Rectal smooth muscle tissue (tissue), 1 donor: ENCODE measurements at regions not wholly inside any gene's neighbourhood (a gene's known extent, or its start where the extent isn't known, plus 50 kb on each side); places are given as distances from the start of the nearest gene placed in this dataset.

Source experiments
- H3K27ac ChIP-seq: one replicate; pipeline ENCODE4 v1.7.0; 2013; ENCODE audit warnings: low read depth, low read length, inconsistent platforms
- H3K27me3 ChIP-seq: one replicate; pipeline ENCODE4 v1.7.0; 2013; ENCODE audit warnings: low read length; ENCODE audit not compliant: control insufficient read depth, insufficient read depth
- H3K36me3 ChIP-seq: one replicate; pipeline ENCODE4 v1.7.0; 2013; ENCODE audit warnings: low read length; ENCODE audit not compliant: control insufficient read depth, insufficient read depth
- H3K4me1 ChIP-seq: one replicate; pipeline ENCODE4 v1.7.0; 2013; ENCODE audit warnings: low read length; ENCODE audit not compliant: control insufficient read depth, insufficient read depth
- H3K4me3 ChIP-seq: one replicate; pipeline ENCODE4 v1.7.0; 2013; ENCODE audit warnings: low read length
- H3K9ac ChIP-seq: one replicate; pipeline ENCODE4 v1.7.0; 2013; ENCODE audit warnings: low read length

GRCh38 chr11:112835591-112836255 lies 125.5 kb upstream of the NCAM1 start:
- no peaks in the 10 kb centered on the region for H3K27me3 ChIP-seq
- H3K36me3 ChIP-seq = no peaks in the 10 kb centered on the region
- no peak overlapping the region for H3K27ac ChIP-seq
- H3K9ac ChIP-seq = no peak overlapping the region
- H3K4me3 ChIP-seq = no peak overlapping the region
- H3K4me1 ChIP-seq = no peaks in the 10 kb centered on the region

GRCh38 chr11:112836256-112836602 lies 125.0 kb upstream of the NCAM1 start:
- Histone ChIP-seq H3K36me3 (no peaks in the 10 kb centered on the region), H3K27me3 (no peaks in the 10 kb centered on the region), H3K4me1 (no peaks in the 10 kb centered on the region), H3K27ac (no peak overlapping the region), H3K9ac (no peak overlapping the region), H3K4me3 (no peak overlapping the region)

DNA sequence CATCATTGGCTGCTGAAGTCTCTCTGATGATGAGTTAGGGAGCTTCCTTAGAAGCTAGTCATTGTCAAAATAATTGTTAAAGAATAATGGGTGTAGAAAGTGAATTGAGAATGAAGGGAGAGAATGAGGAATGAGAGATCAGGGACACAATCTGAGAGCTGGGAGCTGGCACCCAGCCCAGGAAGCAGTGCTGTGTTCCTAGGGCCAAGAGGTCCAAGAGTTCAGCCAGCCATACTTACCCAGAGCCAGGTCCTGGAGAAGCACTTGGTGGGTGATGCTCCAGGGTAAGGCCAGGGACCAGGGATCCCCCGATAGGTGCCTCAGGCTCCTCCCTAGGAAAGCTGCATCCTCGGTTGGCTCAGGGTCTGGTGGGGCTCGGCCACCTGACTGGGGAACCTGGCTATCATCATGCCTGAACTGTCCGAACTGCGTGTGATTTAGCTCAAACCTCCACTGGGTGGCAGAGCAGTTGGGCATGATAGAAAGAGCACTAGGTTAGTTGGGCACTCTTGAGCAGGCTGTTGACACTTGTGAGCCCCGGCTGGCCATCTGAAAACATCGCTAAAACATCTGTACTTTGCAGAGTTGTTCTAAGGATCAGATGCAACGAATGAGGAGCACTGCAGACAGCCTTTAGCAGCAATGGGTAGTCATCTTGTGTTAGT lies 123.9 kb upstream of the NCAM1 start:
- Histone ChIP-seq H3K27ac (no peak overlapping the region), H3K36me3 (no peaks in the 10 kb centered on the region), H3K4me3 (no peak overlapping the region), H3K9ac (no peak overlapping the region), H3K27me3 (no peaks in the 10 kb centered on the region), H3K4me1 (no peaks in the 10 kb centered on the region)

GRCh38 chr11:112839051-112839450 lies 122.2 kb upstream of the NCAM1 start:
- H3K27me3 ChIP-seq = no peaks in the 10 kb centered on the region
- H3K4me3 ChIP-seq = no peak overlapping the region
- H3K27ac ChIP-seq = no peak overlapping the region
- no peaks in the 10 kb centered on the region for H3K36me3 ChIP-seq
- H3K9ac ChIP-seq = no peak overlapping the region
- no peaks in the 10 kb centered on the region for H3K4me1 ChIP-seq

GRCh38 chr11:112841729-112842128 lies 119.5 kb upstream of the NCAM1 start:
- Histone ChIP-seq H3K27ac (no peak overlapping the region), H3K9ac (no peak overlapping the region), H3K4me1 (no peaks in the 10 kb centered on the region), H3K27me3 (no peaks in the 10 kb centered on the region), H3K36me3 (no peaks in the 10 kb centered on the region), H3K4me3 (no peak overlapping the region)

DNA sequence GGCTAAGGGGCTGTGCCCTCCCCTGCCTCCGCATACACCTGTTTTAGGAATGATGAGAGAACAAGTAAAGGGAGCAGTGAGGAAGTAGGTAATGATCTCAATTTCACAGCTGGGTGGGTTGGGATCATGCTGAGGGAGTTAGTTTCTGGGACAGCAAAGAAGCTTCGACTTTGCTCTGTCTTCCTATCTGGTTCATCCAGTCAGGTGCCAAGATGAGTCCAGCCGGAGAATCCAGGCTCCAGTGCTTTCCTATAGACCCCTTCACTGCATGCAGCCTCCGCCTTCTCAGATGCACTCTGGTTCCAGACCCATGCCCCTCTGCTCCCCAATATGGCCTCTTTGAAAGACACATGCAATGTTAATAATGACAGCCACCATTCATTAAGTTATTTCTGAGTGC lies 119.1 kb upstream of the NCAM1 start:
- no peak overlapping the region for H3K9ac ChIP-seq
- H3K36me3 ChIP-seq = no peaks in the 10 kb centered on the region
- no peak overlapping the region for H3K4me3 ChIP-seq
- H3K4me1 ChIP-seq = no peaks in the 10 kb centered on the region
- no peak overlapping the region for H3K27ac ChIP-seq
- H3K27me3 ChIP-seq = no peaks in the 10 kb centered on the region

- no peak overlapping the region for H3K9ac ChIP-seq
- H3K27me3 ChIP-seq = no peaks in the 10 kb centered on the region
- no peaks in the 10 kb centered on the region for H3K4me1 ChIP-seq
- no peak overlapping the region for H3K27ac ChIP-seq
- H3K36me3 ChIP-seq = no peaks in the 10 kb centered on the region
- H3K4me3 ChIP-seq = no peak overlapping the region
Measured at GRCh38 chr11:112844517-112844916, 116.7 kb upstream of the NCAM1 start.

- Histone ChIP-seq H3K27ac (no peak overlapping the region), H3K9ac (no peak overlapping the region), H3K4me3 (no peak overlapping the region), H3K4me1 (no peaks in the 10 kb centered on the region), H3K27me3 (no peaks in the 10 kb centered on the region), H3K36me3 (no peaks in the 10 kb centered on the region)
Measured at GRCh38 chr11:112847568-112847967, 113.7 kb upstream of the NCAM1 start.

DNA sequence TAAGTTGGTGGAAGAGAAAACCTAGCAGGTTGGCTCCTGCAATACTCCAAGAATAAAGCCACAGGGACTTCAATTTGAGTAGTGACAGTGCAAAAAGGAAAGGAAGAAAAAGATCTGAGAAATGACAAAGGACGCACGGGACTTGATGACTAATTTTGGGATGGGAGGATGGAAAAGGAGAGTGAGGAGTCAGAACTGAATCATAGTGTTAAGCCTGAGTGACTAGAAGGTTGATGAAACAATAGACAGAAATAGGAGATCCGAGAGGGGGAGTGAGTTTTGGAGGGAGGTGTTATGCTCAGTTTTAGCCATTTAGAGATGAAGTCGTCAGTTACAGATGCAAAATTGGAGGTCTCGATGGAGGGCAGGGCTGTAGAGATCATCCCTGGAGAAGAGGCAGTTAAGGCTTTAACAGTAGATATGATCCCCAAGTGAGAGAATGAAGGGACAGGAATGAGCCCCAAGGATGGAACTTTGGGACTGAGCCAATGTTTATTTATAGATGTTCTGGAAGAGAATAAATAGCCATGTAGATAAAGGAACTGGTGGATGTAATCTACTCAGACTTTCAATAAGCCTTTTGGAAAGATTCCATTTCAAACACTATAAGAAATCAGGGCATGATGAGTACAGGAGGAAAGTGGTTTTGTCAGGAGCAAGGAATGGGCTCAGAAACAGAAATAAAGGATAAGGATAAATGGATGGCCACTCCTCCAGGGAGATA lies 108.9 kb upstream of the NCAM1 start:
- Histone ChIP-seq H3K36me3 (no peaks in the 10 kb centered on the region), H3K9ac (no peak overlapping the region), H3K4me1 (no peaks in the 10 kb centered on the region), H3K27ac (no peak overlapping the region), H3K27me3 (no peaks in the 10 kb centered on the region), H3K4me3 (no peak overlapping the region)

DNA sequence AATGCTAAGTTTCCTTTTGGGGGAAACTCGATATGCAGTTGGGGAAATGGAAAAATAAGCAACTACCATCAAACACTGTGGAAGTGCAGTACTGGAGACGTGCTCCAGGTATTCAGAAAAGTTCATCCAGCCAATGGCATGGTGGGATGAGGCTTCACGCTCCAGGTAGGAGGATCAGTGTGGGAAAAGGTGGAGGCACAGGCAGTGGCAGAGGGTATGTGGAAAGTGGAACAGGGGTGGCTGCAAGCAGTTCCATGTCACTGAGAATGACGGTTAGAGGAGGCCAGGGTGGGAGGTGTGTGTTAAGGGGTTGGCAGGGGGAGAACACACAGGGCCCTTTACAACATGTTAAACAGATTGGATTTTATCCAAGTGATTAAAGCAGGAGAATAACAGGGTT lies 105.1 kb upstream of the NCAM1 start:
- Histone ChIP-seq H3K4me3 (no peak overlapping the region), H3K9ac (no peak overlapping the region), H3K27me3 (no peaks in the 10 kb centered on the region), H3K36me3 (no peaks in the 10 kb centered on the region), H3K27ac (no peak overlapping the region), H3K4me1 (no peaks in the 10 kb centered on the region)

DNA sequence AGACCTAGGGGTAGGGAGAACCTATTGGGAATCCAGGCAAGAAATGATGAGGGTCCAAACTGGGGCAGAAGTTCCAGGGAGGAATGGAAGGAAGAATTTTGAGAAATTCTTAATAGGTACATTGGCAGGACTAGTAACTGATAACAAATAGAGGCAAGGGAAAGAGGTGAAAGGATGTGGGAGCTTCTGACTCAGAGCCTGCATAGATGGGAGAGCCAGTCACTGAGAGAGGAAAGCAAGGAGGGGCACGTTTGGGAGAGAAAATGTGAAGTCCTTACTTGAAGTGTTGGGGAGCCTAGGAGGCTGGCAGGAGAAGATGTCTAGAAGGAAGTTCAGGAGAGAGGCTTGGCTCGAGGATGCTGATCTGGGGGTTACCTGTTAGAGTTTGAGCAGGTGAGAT lies 104.6 kb upstream of the NCAM1 start:
- Histone ChIP-seq H3K36me3 (no peaks in the 10 kb centered on the region), H3K27ac (no peak overlapping the region)

DNA sequence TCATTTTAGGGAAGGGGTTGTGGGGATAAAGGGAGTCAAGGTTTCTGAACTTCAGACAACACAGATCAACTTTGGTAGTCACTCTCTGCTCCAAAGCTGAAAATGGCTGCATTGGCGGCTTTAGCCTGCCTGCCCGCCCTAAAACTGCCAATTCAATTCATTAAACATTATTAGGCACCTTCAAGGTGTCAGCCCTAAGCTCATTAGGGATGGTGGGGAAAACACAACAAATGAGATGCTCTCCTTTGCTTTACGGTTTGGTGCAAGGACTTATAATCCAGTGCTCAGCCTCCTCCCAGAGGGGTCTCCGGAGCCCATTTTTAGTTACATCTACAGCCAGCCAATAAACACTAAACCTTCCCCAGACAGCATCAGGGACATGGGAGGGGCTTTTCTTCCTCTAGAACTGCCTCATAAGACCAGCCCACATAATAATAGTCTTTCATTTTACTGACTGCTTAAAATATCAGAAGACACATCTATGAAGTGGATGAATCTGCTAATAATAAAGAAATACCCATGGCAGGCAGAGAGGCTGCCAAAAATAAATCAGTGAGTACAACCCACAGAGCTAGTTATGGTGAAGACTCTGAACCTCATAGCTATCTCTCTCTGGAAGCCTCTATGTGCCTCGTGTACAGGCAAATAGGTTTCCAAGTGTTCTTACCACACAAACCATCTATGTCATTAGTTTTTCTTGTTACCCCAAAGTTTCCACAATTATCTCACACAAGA lies 102.8 kb upstream of the NCAM1 start:
- Histone ChIP-seq H3K36me3 (no peaks in the 10 kb centered on the region), H3K4me3 (no peak overlapping the region), H3K9ac (no peak overlapping the region), H3K4me1 (no peaks in the 10 kb centered on the region), H3K27ac (no peak overlapping the region), H3K27me3 (no peaks in the 10 kb centered on the region)

More for the DNA sequence above, 104.6 kb upstream of the NCAM1 start:
- Histone ChIP-seq H3K9ac (no peak overlapping the region), H3K4me3 (no peak overlapping the region), H3K4me1 (no peaks in the 10 kb centered on the region), H3K27me3 (no peaks in the 10 kb centered on the region)
